Activated T-cell treated with anti-CD3 and anti-CD28 coated beads, Interleukin-2, amount 50 U/mL, for 48 hours (primary cell): ENCODE measurements at regions not wholly inside any gene's neighbourhood (a gene's known extent, or its start where the extent isn't known, plus 50 kb on each side); places are given as distances from the start of the nearest gene placed in this dataset.

Source experiments
- DNase-seq, 2 experiments: peaks; one replicate each; pipeline ENCODE4 v3.0.0-alpha.2; 2020

DNA sequence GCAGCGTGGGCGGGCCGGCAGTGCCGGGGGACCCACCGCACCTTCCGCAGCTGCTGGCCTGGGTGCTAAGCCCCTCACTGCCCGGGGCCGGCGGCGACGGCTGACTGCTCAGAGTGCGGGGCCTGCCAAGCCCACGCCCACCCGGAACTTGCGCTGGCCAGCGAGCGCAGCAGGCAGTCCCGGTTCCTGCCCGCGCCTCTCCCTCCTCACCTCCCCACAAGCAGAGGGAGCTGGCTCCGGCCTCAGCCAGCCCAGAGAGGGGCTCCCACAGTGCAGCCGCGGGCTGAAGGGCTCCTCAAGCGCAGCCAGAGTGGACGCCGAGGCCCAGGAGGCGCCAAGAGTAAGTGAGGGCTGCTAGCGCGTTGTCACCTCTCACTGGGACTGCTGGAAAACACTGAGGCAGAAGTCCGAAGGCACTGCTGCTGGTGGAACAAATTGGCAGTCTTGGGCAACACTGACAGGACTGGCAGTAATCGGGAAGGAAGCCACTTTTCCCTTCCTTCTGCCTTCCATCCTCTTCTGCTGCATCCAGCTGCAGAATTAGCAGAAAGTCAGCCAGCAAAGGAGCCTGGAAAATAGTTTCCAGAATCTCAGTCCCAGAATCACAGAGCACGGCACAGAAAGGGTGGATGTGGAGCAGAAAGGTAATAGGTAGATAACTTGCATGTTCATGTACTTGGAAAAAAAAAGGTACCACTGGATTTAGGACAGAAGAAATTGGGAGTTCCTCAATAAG is 179.4 kb upstream of the FN1 start:
- no peak for DNase-seq

- DNase-seq = no peak
Observed at GRCh38 chr2:215614296-215614695, 178.4 kb upstream of the FN1 start.

GRCh38 chr2:215613888-215614287 is 178.0 kb upstream of the FN1 start:
- no peak for DNase-seq

- DNase-seq = no peak
Observed at GRCh38 chr2:215613280-215613679, 177.4 kb upstream of the FN1 start.

DNA sequence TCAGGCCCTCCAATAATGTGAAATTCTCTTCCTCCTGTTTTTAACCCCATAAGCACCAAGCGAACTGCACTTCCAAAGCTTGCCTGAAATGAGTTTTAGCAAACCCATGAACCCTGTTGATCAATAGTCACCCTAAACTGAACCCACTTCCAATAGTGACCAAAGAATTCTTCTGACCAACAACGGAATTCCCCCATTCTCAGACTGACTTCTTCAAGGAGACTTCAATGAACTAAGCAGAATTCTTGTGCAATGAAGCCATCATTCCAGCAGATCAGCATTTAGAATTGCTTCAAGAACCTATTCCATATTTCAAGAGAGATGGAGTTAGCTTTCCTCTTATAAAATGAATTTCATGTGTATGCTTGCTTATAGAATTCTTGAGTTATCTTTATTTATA is 176.9 kb upstream of the FN1 start:
- no peak for DNase-seq

- DNase-seq = no peak
Observed at GRCh38 chr2:215611609-215612386, 175.9 kb upstream of the FN1 start.

GRCh38 chr2:215609089-215610032 is 173.5 kb upstream of the FN1 start:
- no peak for DNase-seq

DNA sequence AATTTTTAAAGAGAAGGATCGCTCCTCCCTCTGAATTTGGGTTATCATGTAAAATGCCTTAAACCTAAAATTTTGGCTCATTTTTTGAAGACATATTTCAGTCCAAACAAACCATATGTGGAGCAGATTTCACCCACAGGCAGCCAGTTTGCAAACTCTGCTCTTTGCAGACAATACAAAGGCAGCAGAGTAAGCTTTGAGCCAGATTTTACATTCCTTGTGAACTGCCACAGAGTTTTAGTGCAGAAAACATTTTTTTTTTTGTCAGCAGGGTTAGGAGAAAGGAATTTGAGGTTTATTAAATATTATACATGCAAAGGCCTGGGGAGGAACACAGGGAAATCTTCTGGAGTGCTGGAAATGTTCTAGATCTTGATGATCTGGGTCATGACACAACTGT is 171.9 kb upstream of the FN1 start:
- no peak for DNase-seq

GRCh38 chr2:215606219-215606618 is 170.4 kb upstream of the FN1 start:
- DNase-seq = no peak

DNA sequence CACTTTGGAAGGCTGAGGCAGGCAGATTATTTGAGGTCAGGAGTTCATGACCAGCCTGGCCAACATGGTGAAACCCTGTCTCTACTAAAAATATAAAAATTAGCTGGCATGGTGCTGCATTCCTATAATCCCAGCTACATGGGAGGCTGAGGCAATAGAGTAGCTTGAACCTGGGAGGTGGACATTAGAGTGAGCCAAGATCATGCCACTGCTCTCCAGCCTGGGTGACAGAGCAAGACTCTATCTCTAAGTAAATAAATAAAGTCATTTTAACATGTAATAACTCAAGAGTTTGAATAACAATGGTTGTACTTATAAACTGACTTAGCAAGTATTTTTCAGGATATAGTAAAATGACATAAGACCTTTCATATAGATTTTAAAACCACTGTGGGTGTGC is 169.3 kb upstream of the FN1 start:
- DNase-seq = no peak

DNA sequence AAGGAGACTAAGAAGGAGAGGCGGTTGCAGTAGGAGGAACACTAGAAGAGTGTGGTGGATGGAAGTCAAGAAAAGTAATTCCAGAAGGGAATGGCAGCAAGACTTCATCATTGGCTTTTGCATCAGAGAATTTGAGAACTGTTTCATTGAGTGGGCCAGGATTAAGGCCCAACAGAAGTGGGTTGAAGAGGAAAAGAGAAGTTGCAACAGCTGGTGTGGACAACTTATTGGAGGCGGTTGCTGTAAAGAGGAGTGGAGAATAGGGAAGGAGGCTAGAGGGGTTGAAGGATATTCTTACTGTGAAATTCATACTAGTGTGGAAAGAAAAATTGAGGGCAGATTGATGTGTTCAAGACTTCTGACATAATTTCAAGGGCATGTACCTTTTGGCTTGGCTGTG is 168.7 kb upstream of the FN1 start:
- DNase-seq = no peak

- DNase-seq = no peak
Observed at GRCh38 chr2:215603440-215603839, 167.6 kb upstream of the FN1 start.

DNA sequence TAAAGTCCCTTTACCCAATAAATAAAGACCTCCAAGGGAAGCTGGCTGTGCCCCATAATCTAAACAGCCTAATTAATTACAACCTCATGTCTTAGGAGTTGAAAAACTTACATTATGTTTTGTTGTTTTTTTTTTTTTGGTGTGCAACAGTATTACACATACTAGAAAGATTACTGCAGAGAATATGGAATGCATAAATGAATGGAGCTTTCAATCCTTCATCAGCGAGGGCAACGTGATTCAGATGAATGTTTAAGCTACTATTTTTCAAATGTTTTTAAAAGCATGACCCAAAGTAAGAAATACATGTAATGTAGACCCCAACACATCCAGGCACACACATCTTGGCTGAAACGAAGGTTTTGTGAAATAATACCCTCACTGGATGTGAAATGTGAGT is 167.1 kb upstream of the FN1 start:
- DNase-seq = no peak

DNA sequence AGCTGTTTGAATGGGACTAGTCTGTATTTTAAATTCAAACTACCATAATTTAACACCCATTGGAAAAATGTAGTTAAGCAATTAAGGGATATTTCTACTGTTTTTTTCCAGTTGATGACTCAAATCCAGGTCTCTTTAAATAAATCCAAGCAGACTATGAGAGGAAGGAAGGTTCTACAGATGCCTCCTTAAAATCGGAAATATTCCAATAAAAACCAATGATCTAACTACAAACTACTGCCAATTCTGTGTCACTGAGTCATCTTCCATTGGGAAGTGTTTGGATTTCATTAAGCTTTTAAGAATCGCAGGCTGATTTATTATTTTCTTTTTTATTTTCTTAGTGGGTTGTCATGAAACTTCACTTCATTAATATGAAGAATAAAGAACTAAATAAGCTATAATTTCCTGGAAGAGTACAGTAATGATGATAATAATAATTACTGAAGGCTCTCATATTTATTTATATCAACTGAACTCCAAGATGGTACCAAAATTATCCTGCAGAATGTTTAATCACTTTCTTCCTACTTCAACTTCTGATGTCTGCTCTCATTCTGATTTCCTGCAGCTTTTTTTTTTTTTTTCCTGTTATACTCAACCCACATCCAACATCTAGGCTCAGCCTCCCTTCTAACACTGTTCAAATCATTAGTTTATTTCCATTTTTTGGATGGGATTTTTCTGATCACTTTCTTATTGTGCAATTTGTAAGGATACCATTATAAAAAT is 166.3 kb upstream of the FN1 start:
- no peak for DNase-seq

DNA sequence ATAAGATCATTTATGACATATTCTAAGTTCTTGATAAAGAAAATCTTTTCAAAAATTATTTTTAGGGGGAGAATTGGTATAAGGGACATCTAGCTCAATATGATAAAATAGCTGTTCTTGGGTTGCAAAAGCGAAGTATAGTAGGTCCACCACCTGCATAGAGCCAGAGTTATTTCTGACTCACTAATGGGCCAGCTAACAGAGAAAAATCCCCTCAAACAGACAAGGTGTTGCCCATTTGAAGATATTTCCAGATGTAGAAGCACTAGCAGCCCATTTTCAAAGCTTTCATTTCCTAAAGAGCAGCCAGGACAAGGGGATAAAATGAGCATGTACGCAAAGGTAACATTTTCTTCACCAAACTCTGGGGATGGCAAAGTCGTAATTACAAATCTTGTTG is 165.7 kb upstream of the FN1 start:
- DNase-seq = no peak

- no peak for DNase-seq
Observed at GRCh38 chr2:215598376-215598975, 162.6 kb upstream of the FN1 start.

DNA sequence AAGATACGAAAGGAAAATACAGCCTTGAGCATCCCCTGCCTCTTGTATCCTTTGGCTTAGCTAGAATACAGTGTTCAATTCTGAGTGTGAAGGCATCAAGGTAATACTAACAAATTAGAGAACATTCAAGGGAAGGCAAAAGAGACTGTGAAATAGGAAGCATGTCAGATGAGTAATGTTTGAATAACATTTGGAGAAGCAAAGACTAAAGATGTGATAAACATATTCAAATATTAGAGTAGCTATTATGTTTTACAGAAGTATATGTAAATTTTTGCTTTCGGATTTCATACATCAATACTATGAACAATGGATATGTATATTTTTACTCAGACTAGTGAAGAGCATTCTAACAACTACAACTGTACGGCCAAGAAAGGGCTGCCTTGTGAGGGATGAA is 161.7 kb upstream of the FN1 start:
- DNase-seq = no peak

DNA sequence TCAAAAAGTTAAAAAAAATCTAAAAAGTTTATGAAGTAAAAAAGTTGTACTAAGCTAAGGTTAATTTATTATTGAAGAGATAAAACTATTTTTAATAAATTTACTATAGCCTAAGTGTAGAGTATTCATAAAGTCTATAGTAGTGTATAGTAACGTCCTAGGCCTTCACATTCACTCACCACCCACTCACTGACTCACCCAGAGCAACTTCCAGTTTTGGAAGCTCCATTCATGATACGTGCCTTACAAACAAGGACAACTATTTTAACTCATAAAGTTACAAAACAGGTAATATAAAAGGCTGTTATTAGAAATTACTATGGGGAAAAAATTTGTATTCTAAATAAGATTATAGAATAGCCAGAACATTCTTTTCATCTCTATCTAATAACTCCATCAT is 158.9 kb upstream of the FN1 start:
- DNase-seq = no peak

DNA sequence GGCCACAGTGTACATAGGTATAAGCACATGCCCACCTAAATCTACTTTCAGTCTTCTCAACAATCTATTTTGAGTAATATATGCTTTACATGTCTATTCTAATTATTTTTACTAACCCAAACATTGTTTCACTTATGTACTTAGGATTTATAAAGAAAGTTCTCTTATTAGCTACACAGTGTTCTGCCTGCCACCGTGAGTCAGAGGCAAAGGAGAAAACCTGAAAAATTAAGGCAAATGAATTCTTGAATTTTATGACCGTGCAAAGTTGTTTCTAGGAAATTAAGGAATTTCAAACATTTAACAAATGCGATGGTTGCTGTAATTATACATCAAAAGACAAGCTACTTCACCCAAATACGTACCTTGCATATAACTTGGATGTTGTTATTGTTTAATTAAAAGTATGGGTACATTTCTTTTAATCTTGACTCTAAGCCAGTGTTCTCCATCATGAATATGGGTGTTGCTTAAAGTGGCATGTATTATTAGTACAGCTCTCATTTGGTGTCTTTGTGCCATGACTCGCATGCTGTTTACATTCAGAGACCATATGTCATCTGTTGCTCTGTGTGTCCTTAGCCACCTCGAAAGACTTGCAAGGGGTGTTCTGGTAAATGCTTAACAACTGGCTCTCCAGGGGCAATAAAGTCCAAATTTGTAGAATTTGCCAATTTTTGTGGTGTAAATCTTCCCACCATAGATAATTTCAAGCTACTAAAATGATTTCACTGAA is 154.3 kb upstream of the FN1 start:
- DNase-seq = no peak

GRCh38 chr2:215583881-215584280 is 148.0 kb upstream of the FN1 start:
- no peak for DNase-seq

DNA sequence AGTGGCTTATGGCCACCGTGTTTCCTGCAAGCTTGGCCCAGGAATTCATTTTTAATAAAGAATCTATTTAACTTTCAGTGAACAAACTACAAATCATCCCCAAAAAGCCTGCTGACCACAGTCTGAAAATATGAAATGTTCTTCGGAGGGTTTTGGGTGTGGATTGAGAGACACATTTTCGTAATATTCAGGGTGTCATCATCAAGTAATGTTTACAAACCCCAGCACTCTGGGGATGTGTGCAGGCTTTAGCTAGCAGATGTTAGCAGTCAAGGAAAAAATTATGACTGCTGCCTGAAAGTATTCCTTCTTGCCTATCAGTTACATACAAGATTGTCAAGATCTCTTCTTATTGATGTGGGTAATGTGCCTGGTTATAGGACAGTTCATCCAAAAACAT is 143.9 kb upstream of the FN1 start:
- DNase-seq = no peak

- no peak for DNase-seq
Observed at GRCh38 chr2:215577356-215577755, 141.5 kb upstream of the FN1 start.
